ENCODE measurements at regions not wholly inside any gene's neighbourhood (a gene's known extent, or its start where the extent isn't known, plus 50 kb on each side); places are given as distances from the start of the nearest gene placed in this dataset.
"Not testable (repeated sequence)": the region's sequence is repeated elsewhere in the genome, so short reads cannot be mapped to it uniquely, and the experiment has no call there.

GRCh38 chr4:27985522-27985921, 1124.9 kb downstream of the STIM2 start:
- no peak for DNase-seq

- DNase-seq, result no peak
These were observed 1125.8 kb downstream of the STIM2 start for GRCh38 chr4:27986476-27986875.

DNA sequence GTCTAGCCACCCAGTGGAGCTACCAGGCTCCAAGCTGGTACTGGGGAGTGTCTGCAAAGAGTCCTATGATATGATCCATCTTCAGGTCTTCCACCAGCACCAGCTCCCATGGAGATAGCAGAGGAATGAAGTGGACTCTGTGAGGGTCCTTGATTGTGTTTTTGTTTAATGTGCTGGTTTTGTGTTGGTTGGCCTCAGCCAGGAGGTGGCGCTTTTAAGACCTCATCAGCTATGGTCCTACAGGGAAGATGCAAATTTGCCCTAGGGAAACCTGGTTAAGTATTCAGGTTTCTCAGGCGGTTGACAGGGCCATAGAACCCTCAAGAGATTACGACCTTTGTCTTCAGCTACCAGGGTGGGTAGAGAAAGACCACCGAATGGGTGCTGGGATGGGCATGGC, 1141.1 kb downstream of the STIM2 start:
- DNase-seq, result no peak

DNA sequence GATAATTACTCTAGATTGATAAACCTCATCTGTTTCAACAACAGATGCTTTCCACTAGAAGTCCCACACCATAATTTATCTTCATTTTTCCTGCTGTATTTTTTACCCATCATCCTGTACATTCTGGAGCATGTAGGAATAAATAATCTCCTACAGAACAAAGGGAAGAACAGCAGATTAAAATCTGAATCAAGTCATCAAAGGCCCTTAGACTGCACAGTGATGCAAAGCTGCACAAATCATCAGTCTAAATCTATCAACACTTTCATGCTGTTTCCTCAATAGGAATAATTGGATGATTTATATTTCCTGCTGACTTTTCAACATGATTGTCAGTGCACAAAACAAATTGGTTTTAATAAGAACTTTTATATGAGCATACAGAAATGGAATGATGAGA, 1143.9 kb downstream of the STIM2 start:
- no peak for DNase-seq

DNA sequence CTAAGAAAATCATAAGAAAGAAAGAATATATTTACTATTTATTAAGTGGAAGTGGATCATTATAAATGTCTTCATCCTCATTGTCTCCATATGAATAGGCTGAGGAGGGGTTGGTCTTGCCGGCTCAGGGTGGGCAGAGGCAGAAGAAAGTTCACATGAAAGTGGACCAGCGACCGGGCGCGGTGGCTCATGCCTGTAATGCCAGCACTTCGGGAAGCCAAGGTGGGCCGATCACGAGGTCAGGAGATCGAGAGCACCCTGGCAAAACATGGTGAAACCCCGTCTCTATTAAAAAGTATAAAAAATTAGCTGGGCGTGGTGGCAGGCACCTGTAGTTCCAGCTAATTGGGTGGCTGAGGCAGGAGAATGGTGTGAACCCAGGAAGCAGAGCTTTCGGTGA, 1145.4 kb downstream of the STIM2 start:
- DNase-seq, result no peak

- no peak for DNase-seq
These were observed 1147.1 kb downstream of the STIM2 start for GRCh38 chr4:28007693-28008092.

DNA sequence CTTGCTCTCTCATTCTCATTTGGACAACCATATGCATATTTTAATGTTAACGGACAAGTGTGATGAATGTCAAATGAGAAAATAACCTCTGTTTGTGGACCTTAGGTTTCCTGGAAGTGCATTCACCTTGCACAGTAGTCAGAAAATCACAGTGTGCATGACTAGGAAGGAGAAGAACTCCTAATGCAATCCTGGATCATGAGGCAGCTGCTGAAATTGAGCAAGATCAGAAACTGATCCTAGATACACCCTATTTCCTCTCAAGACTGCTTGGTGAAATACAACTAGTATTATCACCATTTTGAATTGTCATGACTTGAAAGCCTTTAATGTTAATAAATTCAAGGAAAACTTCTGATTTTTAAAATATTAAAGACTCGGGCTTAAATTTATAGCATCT, 1148.9 kb downstream of the STIM2 start:
- no peak for DNase-seq

GRCh38 chr4:28010577-28011240, 1150.1 kb downstream of the STIM2 start:
- DNase-seq, result no peak

DNA sequence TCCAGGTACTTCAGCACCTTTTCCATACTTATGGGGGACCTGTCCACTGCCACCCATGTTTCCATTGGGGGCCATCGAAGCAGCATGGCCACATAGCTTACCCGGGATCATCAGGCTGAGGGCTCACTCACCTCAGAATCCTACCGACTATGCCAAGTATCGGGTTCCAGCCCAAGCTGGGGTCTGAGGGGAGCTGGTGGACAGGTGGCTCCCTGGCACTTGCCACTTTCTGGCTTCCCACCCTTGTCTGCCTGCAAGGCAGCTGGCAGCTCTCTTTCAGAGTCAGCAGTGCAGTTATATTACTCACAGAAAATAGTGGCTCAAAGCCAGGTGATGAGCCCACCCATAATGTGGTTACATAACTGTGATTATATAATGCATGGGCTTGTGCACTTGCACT, 1153.8 kb downstream of the STIM2 start:
- no peak for DNase-seq

- DNase-seq, result no peak
These were observed 1155.4 kb downstream of the STIM2 start for GRCh38 chr4:28015996-28016395.

DNA sequence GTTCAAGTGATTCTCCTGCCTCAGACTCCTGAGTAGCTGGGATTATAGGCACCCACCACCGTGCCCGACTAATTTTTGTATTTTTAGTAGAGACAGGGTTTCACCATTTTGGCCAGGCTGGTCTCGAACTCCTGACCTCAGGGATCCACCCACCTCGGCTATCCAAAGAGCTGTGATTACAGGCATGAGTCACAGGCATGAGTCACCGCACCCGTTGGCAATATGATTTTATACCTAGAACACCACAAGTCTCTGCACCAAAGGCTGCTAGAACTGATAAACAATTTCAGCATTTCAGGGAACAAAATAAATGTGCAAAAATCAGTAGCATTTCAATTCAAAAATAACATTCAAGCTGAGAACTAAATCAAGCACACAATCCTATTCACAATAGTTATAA, 1177.6 kb downstream of the STIM2 start:
- DNase-seq, result not testable (repeated sequence)

DNA sequence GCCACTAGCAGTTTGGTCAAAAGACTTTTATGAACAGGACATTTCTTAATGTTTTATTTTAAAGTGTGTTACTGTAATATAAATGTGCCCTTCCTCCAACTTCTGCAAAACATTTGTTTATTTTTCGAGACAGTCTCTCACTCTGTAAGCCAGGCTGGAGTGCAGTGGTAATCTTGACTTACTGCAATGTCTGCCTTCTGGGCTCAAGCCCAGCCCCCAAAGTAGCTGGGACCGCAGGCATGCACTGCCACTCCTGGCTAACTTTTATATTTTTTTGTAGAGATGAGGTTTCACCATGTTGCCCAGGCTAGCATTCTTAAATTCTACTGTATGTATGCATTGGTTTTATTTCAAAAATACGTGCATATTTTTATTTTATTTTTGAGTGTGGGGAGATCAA, 1201.9 kb downstream of the STIM2 start:
- DNase-seq, result no peak

DNA sequence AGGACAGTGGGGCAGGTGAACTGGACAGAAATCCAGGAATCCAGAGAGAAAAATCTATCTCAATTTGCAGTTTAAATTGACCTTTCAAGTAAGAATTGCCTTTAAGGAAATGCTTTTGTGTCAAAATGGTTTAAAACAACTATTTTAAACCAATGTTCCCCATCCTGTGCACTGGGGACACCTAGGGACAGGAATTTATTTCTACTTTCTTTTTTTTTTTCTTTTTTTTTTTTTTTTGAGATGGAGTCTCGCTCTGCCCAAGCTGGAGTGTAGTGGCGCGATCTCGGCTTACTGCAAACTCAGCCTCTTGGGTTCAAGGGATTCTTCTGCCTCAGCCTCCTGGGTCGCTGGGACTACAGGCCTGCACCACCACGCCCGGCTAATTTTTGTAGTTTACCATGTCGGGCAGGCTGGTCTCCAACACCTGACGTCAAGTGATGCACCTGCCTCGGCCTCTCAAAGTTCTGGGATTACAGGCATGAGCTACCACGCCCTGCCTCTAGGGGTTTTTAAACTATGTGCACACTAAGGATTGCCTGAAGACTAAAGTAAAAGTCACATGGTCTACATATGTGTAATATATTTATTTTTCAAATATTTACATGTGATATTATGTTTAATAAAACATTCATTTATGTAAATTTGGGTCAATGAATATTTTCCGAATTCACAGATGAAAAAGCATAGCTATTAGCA, 1213.4 kb downstream of the STIM2 start:
- no peak for DNase-seq

GRCh38 chr4:28075401-28075956, 1214.8 kb downstream of the STIM2 start:
- DNase-seq, result no peak

GRCh38 chr4:28077203-28077602, 1216.6 kb downstream of the STIM2 start:
- not testable (repeated sequence) for DNase-seq

GRCh38 chr4:28082686-28083390, 1222.2 kb downstream of the STIM2 start:
- no peak for DNase-seq

DNA sequence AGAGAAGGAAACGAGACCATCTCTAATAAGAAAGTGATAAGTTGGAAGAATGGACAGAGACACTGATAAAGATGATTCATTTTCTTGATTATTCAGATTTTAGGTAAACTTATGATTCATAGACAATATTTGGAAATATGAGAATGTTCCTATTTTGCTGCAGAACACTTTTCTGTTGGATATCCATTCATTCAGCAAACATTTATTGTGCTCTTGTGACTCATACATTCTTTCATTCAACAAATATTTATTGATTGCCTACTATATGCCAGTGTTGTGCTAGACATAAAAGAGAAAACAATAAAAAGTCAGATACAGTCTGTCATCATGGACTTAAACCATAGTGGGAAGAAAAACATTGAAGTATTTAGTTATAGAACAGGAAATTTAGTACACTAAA, 1232.0 kb downstream of the STIM2 start:
- no peak for DNase-seq

DNA sequence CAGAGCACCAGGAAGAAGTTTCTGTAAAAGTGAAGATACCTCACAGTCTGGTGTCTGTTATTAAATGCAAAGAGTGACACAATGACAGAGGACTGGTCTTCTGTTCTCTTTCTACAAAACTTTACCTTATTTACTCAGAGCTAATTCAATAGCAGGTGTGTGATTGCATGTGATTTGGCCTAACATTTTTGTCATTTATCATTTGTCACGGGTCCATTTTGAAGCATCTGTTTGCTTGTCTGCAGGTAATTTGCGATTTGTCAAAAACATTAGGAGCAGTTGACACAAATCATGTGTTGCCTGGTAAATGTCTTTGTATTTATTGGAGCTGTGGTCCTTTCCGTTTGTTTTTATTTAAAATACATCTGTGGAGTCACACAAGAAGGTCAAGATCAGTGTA, 1232.4 kb downstream of the STIM2 start:
- DNase-seq, result no peak

GRCh38 chr4:28101583-28101982, 1240.9 kb downstream of the STIM2 start:
- no peak for DNase-seq

DNA sequence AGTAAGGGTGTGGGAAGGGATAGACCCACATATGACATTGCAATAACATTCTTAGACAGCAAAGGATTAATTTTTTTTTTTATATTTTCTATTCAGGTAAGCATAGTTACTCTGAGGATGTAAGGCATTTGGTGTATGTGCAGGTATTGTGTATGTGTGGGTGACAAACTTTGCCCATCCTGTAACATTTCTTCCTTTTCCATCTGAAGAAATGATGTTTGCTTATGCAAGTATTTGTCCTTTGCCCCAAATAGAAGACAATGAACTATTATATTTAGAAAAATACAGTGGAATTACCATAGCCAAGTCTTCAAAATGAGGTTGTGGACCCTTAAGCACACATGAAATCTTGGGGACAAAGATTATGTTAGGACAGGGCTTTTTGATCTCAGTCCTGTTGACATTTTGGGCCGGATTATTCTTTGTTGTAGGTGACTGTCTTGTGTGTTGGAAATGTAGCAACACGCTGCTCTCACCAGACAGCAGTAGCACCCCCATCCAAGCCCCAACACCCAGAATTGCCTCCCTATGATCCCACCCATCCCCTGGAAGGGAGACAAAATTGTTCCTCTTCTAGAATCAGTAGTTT, 1244.7 kb downstream of the STIM2 start:
- DNase-seq, result no peak

- no peak for DNase-seq
These were observed 1245.5 kb downstream of the STIM2 start for GRCh38 chr4:28106155-28106554.

- DNase-seq, result no peak
These were observed 1249.2 kb downstream of the STIM2 start for GRCh38 chr4:28109801-28110200.

- DNase-seq, result not testable (repeated sequence)
These were observed 1252.2 kb downstream of the STIM2 start for GRCh38 chr4:28112691-28113335.
